Nephron (organoid): ENCODE measurements at regions not wholly inside any gene's neighbourhood (a gene's known extent, or its start where the extent isn't known, plus 50 kb on each side); places are given as distances from the start of the nearest gene placed in this dataset.

Experiments used
- H3K27ac Mint-ChIP-seq, 3 experiments: 2 replicates each; pipeline ENCODE4 v1.8.0; 2020; ENCODE audit warnings: mixed read lengths in 3 of 3, mild to moderate bottlenecking in 2 of 3, moderate library complexity in 1 of 3
- H3K27me3 Mint-ChIP-seq: 2 replicates; pipeline ENCODE4 v1.8.0; 2021; ENCODE audit warnings: low read depth, mild to moderate bottlenecking, moderate library complexity, mixed read lengths
- H3K36me3 Mint-ChIP-seq: 2 replicates; pipeline ENCODE4 v1.8.0; 2020; ENCODE audit warnings: low read depth, mixed read lengths
- H3K4me1 Mint-ChIP-seq: 2 replicates; pipeline ENCODE4 v1.8.0; 2020; ENCODE audit warnings: mixed read lengths
- H3K4me3 Mint-ChIP-seq, 3 experiments: 2 replicates each; pipeline ENCODE4 v1.8.0; 2020; ENCODE audit warnings: mild to moderate bottlenecking in 3 of 3, mixed read lengths in 3 of 3, moderate library complexity in 2 of 3
- H3K9me3 Mint-ChIP-seq: 2 replicates; pipeline ENCODE4 v1.8.0; 2020; ENCODE audit warnings: mixed read lengths
- TF ChIP-seq, protein P1 (sequence below), 3 experiments: fragments of 200-600 bp; sonication (generic); IDR thresholded peaks; one replicate each; pipeline ENCODE4 v1.5.0; 2021; ENCODE audit warnings: antibody characterized with exemption in 3 of 3; ENCODE audit not compliant: unreplicated experiment in 3 of 3

DNA sequence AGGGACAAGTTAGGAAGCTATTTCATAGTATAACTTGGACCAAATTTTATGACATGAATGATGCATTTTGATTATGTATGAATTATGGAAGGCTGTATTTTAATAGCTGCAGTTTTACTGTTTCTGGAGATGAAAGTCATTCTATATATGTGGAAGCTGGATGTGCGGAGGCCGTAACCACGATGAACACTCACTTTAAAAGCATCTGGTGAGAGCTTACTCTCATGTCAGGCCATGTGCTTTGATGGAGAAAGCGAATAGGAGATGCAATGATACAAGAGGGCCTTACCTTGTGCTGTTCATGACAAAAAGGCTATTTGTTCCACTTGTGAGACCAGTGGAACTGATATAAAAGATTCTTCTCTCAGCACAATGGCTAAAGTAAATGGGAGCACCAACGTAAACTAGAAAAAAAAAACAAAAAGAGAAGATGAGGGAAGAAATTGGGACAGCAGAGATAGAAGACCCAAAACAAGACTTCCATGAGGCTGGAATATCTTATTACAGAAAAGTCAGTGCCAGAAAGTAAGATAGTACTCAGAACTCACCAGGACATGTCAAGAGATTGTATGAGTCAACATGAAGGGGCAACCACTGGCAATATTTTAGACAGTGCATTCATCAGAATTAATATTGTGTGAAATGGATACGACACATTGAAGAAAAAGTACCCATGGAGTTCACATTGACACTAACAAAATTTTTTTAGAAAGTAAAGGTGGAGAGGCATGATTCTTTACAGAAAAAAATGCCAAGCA, 63.3 kb upstream of the GAB1 start:
- no peak overlapping the region for H3K4me3 Mint-ChIP-seq
- no peaks in the 10 kb centered on the region for H3K27me3 Mint-ChIP-seq
- H3K27ac Mint-ChIP-seq: no peak overlapping the region
- peaks cover 7% of the 10 kb centered on the region for H3K9me3 Mint-ChIP-seq
- TF ChIP-seq, protein P1, sequence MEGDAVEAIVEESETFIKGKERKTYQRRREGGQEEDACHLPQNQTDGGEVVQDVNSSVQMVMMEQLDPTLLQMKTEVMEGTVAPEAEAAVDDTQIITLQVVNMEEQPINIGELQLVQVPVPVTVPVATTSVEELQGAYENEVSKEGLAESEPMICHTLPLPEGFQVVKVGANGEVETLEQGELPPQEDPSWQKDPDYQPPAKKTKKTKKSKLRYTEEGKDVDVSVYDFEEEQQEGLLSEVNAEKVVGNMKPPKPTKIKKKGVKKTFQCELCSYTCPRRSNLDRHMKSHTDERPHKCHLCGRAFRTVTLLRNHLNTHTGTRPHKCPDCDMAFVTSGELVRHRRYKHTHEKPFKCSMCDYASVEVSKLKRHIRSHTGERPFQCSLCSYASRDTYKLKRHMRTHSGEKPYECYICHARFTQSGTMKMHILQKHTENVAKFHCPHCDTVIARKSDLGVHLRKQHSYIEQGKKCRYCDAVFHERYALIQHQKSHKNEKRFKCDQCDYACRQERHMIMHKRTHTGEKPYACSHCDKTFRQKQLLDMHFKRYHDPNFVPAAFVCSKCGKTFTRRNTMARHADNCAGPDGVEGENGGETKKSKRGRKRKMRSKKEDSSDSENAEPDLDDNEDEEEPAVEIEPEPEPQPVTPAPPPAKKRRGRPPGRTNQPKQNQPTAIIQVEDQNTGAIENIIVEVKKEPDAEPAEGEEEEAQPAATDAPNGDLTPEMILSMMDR (IDR thresholded peaks at IDR 0.05; ENCODE audit: unreplicated experiment in 3 of 3): no peak
- H3K4me1 Mint-ChIP-seq: no peaks in the 10 kb centered on the region
- H3K36me3 Mint-ChIP-seq: no peaks in the 10 kb centered on the region

DNA sequence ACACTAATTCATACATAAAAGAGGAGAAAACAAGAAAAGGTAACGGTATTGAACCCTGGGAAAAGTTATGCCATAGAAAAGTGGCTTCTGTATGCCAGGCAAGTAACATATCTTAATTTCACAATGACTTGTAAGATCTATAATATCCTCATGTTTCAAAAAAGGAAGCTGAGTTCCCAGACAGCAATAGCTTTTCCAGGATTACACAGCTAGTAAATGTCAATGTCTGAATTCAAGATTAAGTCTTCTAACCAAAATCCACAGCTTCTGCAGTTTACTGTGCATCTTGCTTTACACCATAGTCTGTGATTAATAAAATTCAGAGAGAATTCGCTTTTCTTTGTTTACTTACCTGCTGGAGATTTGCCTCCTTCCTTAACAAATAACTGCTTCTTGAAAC, 55.8 kb upstream of the GAB1 start:
- no peaks in the 10 kb centered on the region for H3K27me3 Mint-ChIP-seq

DNA sequence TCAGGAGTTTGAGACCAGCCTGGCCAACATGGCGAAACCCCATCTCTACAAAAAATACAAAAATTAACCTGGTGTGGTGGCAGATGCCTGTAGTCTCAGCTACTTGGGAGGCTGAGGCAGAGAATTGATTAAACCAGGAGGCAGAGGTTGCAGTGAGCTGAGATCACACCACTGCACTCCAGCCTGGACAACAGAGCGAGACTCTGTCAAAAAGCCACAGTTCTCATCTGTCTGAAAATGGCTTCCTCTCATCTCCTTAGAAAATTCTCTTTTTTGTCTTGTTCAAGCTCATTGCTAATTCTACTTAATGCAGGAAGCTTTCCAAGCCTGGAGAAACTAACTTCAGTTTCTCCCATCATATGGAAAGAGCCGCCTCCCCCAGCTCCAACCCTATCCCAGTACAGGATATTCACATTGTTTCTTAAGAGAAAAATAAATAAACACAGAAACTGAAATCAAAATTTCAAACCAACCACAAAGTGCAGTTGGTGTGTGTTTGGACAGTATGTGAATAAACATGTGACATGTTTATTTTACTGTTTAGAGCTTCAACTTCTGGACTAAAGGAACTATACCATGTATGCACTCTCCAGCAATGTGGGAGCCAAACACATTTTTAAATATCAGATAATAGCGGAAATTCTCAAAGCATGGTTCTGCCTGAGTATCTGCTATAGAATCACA, 55.0 kb upstream of the GAB1 start:
- Mint-ChIP-seq H3K9me3 (no peaks in the 10 kb centered on the region), H3K4me1 (peaks cover 23% of the 10 kb centered on the region), H3K27me3 (no peaks in the 10 kb centered on the region), H3K36me3 (no peaks in the 10 kb centered on the region), H3K27ac (peak overlapping the region in 2 of 3 experiments; percentile 54 to 62), H3K4me3 (no peak overlapping the region)
- TF ChIP-seq, protein P1 (IDR thresholded peaks at IDR 0.05; ENCODE audit: unreplicated experiment in 3 of 3): no peak

More for the DNA sequence above, 55.8 kb upstream of the GAB1 start:
- H3K4me3 Mint-ChIP-seq: no peak overlapping the region
- peaks cover 15% of the 10 kb centered on the region for H3K4me1 Mint-ChIP-seq
- H3K36me3 Mint-ChIP-seq: no peaks in the 10 kb centered on the region
- no peaks in the 10 kb centered on the region for H3K9me3 Mint-ChIP-seq
- peak overlapping the region in 1 of 3 experiments; percentile 62 for H3K27ac Mint-ChIP-seq
- TF ChIP-seq, protein P1 (IDR thresholded peaks at IDR 0.05; ENCODE audit: unreplicated experiment in 3 of 3): no peak

DNA sequence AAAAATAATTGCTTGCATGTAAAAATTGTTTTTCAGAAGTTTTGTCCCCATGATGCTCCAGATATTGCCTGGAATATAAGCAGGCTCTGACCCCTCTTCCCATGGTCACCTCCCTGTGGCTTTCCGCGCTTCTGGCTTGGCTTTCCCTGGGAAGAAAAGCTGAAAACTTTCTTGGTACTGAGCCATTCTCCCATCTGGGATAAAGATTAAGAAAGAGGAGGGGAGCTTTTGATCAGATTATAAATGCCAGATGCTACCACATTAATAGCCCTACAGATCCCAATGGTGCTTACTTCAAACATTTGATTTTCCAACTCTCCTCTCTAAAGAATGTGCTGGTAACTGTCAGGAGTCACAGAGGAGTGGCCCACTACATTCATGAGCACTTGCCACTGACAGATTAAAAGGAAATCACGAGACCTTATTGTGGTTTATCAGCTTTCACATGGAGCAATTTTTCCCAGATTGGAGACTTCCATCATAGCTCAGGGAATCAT, 54.4 kb upstream of the GAB1 start:
- Mint-ChIP-seq H3K36me3 (no peaks in the 10 kb centered on the region), H3K4me1 (peaks cover 29% of the 10 kb centered on the region), H3K4me3 (no peak overlapping the region), H3K27me3 (no peaks in the 10 kb centered on the region), H3K27ac (peak overlapping the region; percentile 39 to 62 (median 54)), H3K9me3 (no peaks in the 10 kb centered on the region)
- TF ChIP-seq, protein P1 (IDR thresholded peaks at IDR 0.05; ENCODE audit: unreplicated experiment in 3 of 3): no peak

DNA sequence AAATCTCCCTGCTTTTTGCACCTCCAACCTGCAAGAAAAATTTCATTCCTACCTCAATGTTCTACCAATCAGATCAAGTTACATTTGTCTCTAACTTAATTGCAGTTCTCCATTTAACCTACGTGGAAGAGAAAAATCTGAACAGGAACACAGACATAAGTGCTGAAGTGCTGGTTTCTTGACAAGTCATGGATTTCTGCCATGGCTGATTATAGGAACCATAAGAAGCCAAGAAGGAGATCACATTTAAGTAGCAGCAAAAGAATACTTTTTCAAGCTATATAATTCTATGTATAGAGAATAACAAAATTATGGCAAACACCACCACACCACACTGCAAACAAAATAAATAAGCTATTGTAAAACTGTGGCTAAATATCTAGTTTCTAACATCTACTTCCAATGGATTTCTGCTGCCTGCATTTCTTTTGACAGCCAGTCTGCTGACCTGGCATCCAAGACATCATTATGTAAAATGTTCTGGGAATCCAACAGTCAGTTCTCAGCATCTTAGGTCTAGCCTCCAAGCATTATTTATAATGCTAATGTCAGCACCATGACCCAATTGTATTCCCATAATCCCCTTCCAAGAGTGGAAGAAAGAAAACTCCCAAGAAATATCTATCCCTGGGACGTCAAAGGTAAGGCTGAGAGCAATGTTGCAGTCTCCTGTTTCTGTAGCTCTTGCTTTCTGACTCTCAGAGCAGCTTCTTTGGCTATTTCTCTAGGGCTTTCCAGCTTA, 50.8 kb upstream of the GAB1 start:
- TF ChIP-seq, protein P1 (IDR thresholded peaks at IDR 0.05; ENCODE audit: unreplicated experiment in 3 of 3): no peak
- Mint-ChIP-seq H3K9me3 (no peaks in the 10 kb centered on the region), H3K36me3 (no peaks in the 10 kb centered on the region), H3K4me3 (no peak overlapping the region), H3K27me3 (no peaks in the 10 kb centered on the region), H3K27ac (peak overlapping the region; percentile 23 to 78 (median 71)), H3K4me1 (peaks cover 48% of the 10 kb centered on the region)
